ENCODE measurements at regions not wholly inside any gene's neighbourhood (a gene's known extent, or its start where the extent isn't known, plus 50 kb on each side); places are given as distances from the start of the nearest gene placed in this dataset.
"Not testable (repeated sequence)": the region's sequence is repeated elsewhere in the genome, so short reads cannot be mapped to it uniquely, and the experiment has no call there.

- TF ChIP-seq POLR2A (IDR thresholded peaks at IDR 0.05) = no peak
- TF ChIP-seq, protein P1, sequence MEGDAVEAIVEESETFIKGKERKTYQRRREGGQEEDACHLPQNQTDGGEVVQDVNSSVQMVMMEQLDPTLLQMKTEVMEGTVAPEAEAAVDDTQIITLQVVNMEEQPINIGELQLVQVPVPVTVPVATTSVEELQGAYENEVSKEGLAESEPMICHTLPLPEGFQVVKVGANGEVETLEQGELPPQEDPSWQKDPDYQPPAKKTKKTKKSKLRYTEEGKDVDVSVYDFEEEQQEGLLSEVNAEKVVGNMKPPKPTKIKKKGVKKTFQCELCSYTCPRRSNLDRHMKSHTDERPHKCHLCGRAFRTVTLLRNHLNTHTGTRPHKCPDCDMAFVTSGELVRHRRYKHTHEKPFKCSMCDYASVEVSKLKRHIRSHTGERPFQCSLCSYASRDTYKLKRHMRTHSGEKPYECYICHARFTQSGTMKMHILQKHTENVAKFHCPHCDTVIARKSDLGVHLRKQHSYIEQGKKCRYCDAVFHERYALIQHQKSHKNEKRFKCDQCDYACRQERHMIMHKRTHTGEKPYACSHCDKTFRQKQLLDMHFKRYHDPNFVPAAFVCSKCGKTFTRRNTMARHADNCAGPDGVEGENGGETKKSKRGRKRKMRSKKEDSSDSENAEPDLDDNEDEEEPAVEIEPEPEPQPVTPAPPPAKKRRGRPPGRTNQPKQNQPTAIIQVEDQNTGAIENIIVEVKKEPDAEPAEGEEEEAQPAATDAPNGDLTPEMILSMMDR (IDR thresholded peaks at IDR 0.05) = no peak
- no peaks in the 10 kb centered on the region for H3K27me3 ChIP-seq
- no peaks in the 10 kb centered on the region for H3K9me3 ChIP-seq
- no peaks in the 10 kb centered on the region for H3K4me1 ChIP-seq
- H3K27ac ChIP-seq = no peak overlapping the region
- DNase-seq = no peak
- H3K4me3 ChIP-seq (replicated peaks in 1 of 3) = no peak overlapping the region
- H3K36me3 ChIP-seq = no peaks in the 10 kb centered on the region
- WGBS, 2 donors = 82 to 85% methylated on average over 5 of the region's 5 CpGs
- intact Hi-C loops (cut with DNase I) = no loop called here
These were observed 63.8 kb upstream of the VPREB1 start for GRCh38 chr22:22180738-22181285.

- TF ChIP-seq, protein P1 (IDR thresholded peaks at IDR 0.05) = no peak
- TF ChIP-seq POLR2A (IDR thresholded peaks at IDR 0.05) = no peak
- intact Hi-C loops (cut with DNase I) = no loop called here
- H3K27me3 ChIP-seq = no peaks in the 10 kb centered on the region
- H3K9me3 ChIP-seq = no peaks in the 10 kb centered on the region
- no peaks in the 10 kb centered on the region for H3K4me1 ChIP-seq
- no peak for DNase-seq
- no peaks in the 10 kb centered on the region for H3K36me3 ChIP-seq
- 83 to 86% methylated on average over 3 of the region's 3 CpGs for WGBS, 2 donors
- no peak overlapping the region for H3K27ac ChIP-seq
- no peak overlapping the region for H3K4me3 ChIP-seq (replicated peaks in 1 of 3)
These were observed 64.7 kb upstream of the VPREB1 start for GRCh38 chr22:22179858-22180257.

DNA sequence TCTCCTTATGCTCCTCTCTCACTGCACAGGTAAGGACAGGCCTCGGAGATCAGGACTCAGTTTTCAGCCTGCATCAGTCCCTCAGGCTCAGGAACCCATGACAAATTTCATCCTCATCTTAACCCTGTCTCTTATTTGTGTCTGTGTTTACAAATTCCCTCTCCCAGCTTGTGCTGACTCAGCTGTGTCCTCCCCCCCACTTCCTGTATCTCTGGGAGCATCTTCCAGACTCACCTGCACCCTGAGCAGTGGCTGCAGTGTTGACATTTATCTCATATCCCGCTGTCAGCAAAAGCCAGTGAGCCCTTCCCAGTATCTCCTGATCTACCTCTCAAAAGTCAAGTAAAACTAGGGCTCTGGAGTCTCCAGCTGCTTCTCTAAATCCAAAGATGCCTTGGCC, 65.6 kb upstream of the VPREB1 start:
- intact Hi-C loops (cut with DNase I) = no loop called here
- WGBS, 2 donors = 70 to 73% methylated on average over 2 of the region's 2 CpGs
- Histone ChIP-seq H3K4me1 (no peaks in the 10 kb centered on the region), H3K27ac (no peak overlapping the region), H3K27me3 (no peaks in the 10 kb centered on the region), H3K9me3 (no peaks in the 10 kb centered on the region), H3K4me3 (replicated peaks in 1 of 3) (no peak overlapping the region), H3K36me3 (no peaks in the 10 kb centered on the region)
- no peak for DNase-seq
- TF ChIP-seq POLR2A (IDR thresholded peaks at IDR 0.05) = no peak
- TF ChIP-seq, protein P1 (IDR thresholded peaks at IDR 0.05) = no peak

DNA sequence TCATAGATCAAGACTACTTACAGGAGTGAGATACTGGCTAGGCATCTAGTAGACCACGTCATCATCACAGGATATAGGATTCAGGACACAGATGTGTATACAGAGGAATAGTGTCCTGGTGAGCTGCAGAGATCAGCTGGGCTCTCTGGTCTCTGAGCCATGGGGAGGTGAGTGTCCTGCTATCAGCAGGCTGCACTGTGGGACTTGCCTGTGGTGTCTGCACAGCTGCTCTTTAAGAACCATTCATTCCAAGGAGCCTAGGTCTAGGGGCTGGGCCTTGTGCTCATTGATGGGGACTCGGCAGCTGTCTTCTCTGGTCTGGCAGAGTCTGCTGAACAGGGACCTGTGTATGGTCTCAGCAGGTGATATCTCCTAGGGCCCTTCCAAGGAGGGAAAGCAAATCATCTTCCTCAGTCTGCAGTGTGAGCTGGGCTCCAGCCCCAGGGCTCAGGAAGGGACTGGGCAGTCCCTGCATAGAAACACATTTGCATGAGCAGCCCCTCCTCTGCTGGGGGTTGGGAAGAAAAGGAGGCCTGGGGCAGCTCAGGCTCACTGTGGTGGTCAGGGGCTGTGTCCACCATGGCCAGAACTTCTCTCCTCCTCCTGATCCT, 66.1 kb upstream of the VPREB1 start:
- Histone ChIP-seq H3K4me3 (replicated peaks in 1 of 3) (no peak overlapping the region), H3K27ac (no peak overlapping the region), H3K36me3 (no peaks in the 10 kb centered on the region), H3K27me3 (no peaks in the 10 kb centered on the region), H3K9me3 (no peaks in the 10 kb centered on the region), H3K4me1 (no peaks in the 10 kb centered on the region)
- intact Hi-C loops (cut with DNase I) = no loop called here
- TF ChIP-seq, protein P1 (IDR thresholded peaks at IDR 0.05) = no peak
- TF ChIP-seq POLR2A (IDR thresholded peaks at IDR 0.05) = no peak
- DNase-seq = no peak
- 69 to 81% methylated on average over 2 of the region's 2 CpGs for WGBS, 2 donors

GRCh38 chr22:22176929-22177616, 67.5 kb upstream of the VPREB1 start:
- Histone ChIP-seq H3K4me1 (no peaks in the 10 kb centered on the region), H3K27ac (no peak overlapping the region), H3K4me3 (replicated peaks in 1 of 3) (no peak overlapping the region), H3K9me3 (no peaks in the 10 kb centered on the region), H3K27me3 (no peaks in the 10 kb centered on the region), H3K36me3 (no peaks in the 10 kb centered on the region)
- TF ChIP-seq, protein P1 (IDR thresholded peaks at IDR 0.05) = no peak
- TF ChIP-seq POLR2A (IDR thresholded peaks at IDR 0.05) = no peak
- DNase-seq = no peak
- intact Hi-C loops (cut with DNase I) = no loop called here
- 80 to 81% methylated on average over 4 of the region's 4 CpGs for WGBS, 2 donors

- DNase-seq; H3K9me3 ChIP-seq; H3K4me1 ChIP-seq; H3K36me3 ChIP-seq; H3K4me3 ChIP-seq (replicated peaks in 1 of 3); H3K27me3 ChIP-seq; H3K27ac ChIP-seq; intact Hi-C loops (cut with DNase I): not testable (repeated sequence)
- WGBS, 2 donors = 69 to 74% methylated on average over 6 of the region's 6 CpGs
These were observed 71.5 kb upstream of the VPREB1 start for GRCh38 chr22:22172896-22173628.
